Activated B cell treated with CpG ODN at 0.5 μM for 24 hours (primary cell): ENCODE measurements at regions not wholly inside any gene's neighbourhood (a gene's known extent, or its start where the extent isn't known, plus 50 kb on each side); places are given as distances from the start of the nearest gene placed in this dataset.
"Not testable (repeated sequence)": the region's sequence is repeated elsewhere in the genome, so short reads cannot be mapped to it uniquely, and the experiment has no call there.

Source experiments
- ATAC-seq: fragments of 200-7000 bp; cut with Tn5 transposase; one replicate; pipeline ENCODE4 v1.10.0; 2021; ENCODE audit warnings: low read depth, mild to moderate bottlenecking, moderate library complexity
- CTCF ChIA-PET: fragments of 350-600 bp; sonication (Branson Sonifier 250); formaldehyde crosslinking; loops from one replicate; lab custom pipeline; 2021; ENCODE audit warnings: antibody characterized with exemption; lab: Charles Lee
- POLR2A ChIA-PET: fragments of 350-600 bp; sonication (Branson Sonifier 250); formaldehyde crosslinking; loops from one replicate; lab custom pipeline; 2021; ENCODE audit warnings: antibody characterized with exemption; lab: Charles Lee
- DNase-seq: peaks from one replicate; pipeline ENCODE4 v3.0.0; 2022
- H3K27ac Mint-ChIP-seq: one replicate; pipeline ENCODE4 v1.8.0; 2020; ENCODE audit warnings: mixed read lengths
- H3K27me3 Mint-ChIP-seq: one replicate; pipeline ENCODE4 v1.8.0; 2021; ENCODE audit warnings: mixed read lengths
- H3K36me3 Mint-ChIP-seq: one replicate; pipeline ENCODE4 v1.8.0; 2021; ENCODE audit warnings: low read depth, mixed read lengths
- H3K4me1 Mint-ChIP-seq: one replicate; pipeline ENCODE4 v1.8.0; 2021; ENCODE audit warnings: mixed read lengths
- H3K4me3 Mint-ChIP-seq: one replicate; pipeline ENCODE4 v1.8.0; 2020; ENCODE audit warnings: mild to moderate bottlenecking, mixed read lengths
- H3K9me3 Mint-ChIP-seq: one replicate; pipeline ENCODE4 v1.8.0; 2020; ENCODE audit warnings: mixed read lengths
- intact Hi-C: fragments of 100-400 bp; cut with micrococcal nuclease; formaldehyde crosslinking; loops from one replicate; pipeline ENCODE4 v1.15.1; 2024
- TF ChIP-seq, protein P1 (sequence below): fragments of 200-600 bp; IDR thresholded peaks from one replicate; pipeline ENCODE4 v1.8.0; 2022; ENCODE audit warnings: antibody characterized with exemption, mild to moderate bottlenecking

DNA sequence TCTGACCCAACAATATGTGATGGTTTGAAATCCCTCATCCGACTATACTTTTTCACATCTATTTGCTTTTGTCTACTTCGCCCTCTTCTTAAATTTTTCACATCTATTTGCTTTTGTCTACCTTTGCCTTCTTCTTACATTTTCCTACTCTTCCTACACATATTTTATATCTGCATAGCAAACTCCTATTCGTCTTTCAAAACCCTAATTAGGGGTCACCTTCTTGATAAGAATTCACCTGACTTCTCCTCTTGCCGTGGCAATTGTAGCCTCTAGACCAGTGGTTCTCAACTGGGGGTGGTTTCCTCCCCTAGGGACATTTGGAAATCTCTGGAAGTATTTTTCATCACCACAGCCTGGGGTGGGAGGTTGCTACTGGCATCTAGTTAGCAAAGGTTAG is 607.4 kb downstream of the NTRK3 start:
- TF ChIP-seq, protein P1, sequence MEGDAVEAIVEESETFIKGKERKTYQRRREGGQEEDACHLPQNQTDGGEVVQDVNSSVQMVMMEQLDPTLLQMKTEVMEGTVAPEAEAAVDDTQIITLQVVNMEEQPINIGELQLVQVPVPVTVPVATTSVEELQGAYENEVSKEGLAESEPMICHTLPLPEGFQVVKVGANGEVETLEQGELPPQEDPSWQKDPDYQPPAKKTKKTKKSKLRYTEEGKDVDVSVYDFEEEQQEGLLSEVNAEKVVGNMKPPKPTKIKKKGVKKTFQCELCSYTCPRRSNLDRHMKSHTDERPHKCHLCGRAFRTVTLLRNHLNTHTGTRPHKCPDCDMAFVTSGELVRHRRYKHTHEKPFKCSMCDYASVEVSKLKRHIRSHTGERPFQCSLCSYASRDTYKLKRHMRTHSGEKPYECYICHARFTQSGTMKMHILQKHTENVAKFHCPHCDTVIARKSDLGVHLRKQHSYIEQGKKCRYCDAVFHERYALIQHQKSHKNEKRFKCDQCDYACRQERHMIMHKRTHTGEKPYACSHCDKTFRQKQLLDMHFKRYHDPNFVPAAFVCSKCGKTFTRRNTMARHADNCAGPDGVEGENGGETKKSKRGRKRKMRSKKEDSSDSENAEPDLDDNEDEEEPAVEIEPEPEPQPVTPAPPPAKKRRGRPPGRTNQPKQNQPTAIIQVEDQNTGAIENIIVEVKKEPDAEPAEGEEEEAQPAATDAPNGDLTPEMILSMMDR, result no peak
- Mint-ChIP-seq H3K4me3 (no peak overlapping the region), H3K4me1 (no peaks in the 10 kb centered on the region), H3K27ac (no peak overlapping the region), H3K9me3 (no peaks in the 10 kb centered on the region), H3K27me3 (no peaks in the 10 kb centered on the region), H3K36me3 (no peaks in the 10 kb centered on the region)
- DNase-seq (no peak), ATAC-seq (no peak)
- CTCF ChIA-PET, result no interaction called here
- POLR2A ChIA-PET, result no interaction called here
- intact Hi-C loops, result no loop called here

DNA sequence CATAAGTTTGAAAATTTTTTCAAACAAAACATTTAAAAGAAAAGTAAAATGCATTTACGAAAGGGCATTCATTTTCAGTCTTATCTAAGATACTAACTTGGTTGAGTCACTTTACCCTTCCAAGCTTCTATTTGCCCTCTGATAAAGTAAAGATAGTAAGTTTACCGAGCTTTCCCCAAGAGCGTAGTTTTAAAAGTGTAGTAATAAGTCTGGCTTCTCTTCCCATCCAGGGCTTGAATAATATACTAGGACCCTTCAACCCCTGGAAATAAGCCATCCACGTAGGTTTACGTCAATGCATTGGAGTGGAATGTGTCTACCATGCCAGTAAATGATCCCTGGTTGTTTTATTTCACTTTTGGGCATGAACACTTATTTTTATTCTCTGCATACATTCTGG is 608.3 kb downstream of the NTRK3 start:
- intact Hi-C loops, result no loop called here
- Mint-ChIP-seq H3K27me3 (no peaks in the 10 kb centered on the region), H3K4me1 (no peaks in the 10 kb centered on the region), H3K9me3 (no peaks in the 10 kb centered on the region), H3K27ac (no peak overlapping the region), H3K36me3 (no peaks in the 10 kb centered on the region), H3K4me3 (no peak overlapping the region)
- TF ChIP-seq, protein P1, result no peak
- ATAC-seq (no peak), DNase-seq (no peak)
- CTCF ChIA-PET, result no interaction called here
- POLR2A ChIA-PET, result no interaction called here

DNA sequence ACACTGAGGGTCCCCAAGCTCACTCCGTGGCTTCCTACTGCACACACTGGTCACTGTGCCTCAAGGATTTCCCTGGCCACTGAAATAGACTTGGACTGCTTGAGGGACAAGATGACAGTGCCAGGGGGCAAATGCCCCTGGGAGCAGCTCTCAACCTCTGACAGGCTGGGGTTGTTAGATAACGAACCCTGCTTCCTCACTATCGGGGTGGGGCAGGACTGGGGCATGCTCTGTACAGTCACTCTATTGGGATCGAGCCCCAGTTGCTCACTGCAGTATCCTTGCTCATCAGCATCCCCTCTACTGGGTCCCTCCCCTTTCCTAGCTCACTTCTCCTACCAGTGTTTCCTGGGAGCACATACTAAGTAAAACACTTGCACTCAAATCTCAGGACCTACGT is 610.8 kb downstream of the NTRK3 start:
- no peak overlapping the region for H3K4me3 Mint-ChIP-seq
- no peaks in the 10 kb centered on the region for H3K36me3 Mint-ChIP-seq
- H3K27ac Mint-ChIP-seq, result no peak overlapping the region
- no peaks in the 10 kb centered on the region for H3K4me1 Mint-ChIP-seq
- H3K27me3 Mint-ChIP-seq, result no peaks in the 10 kb centered on the region
- no peak for DNase-seq
- no peak for ATAC-seq
- ChIA-PET CTCF (no interaction called here), POLR2A (no interaction called here)
- intact Hi-C loops, result no loop called here
- no peaks in the 10 kb centered on the region for H3K9me3 Mint-ChIP-seq
- TF ChIP-seq, protein P1, result no peak

DNA sequence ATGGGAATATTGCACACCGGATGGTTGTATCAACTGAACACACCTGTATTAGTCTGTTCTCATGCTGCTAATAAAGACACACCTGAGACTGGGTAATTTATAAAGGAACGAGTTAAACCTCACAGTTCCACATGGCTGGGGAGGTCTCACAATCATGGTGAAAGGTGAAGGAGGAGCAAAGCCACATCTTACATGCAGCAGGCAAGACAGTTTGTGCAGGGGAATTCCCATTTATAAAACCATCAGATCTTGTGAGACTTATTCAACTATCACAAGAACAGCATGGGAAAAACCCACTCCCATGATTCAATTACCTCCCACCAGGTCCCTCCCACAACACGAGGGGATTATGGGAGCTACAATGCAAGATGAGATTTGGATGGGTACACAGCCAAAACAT is 613.5 kb downstream of the NTRK3 start:
- H3K36me3 Mint-ChIP-seq, CTCF ChIA-PET, ATAC-seq, H3K27ac Mint-ChIP-seq, DNase-seq, H3K4me1 Mint-ChIP-seq, intact Hi-C loops, H3K27me3 Mint-ChIP-seq, H3K4me3 Mint-ChIP-seq, POLR2A ChIA-PET, H3K9me3 Mint-ChIP-seq: not testable (repeated sequence)

DNA sequence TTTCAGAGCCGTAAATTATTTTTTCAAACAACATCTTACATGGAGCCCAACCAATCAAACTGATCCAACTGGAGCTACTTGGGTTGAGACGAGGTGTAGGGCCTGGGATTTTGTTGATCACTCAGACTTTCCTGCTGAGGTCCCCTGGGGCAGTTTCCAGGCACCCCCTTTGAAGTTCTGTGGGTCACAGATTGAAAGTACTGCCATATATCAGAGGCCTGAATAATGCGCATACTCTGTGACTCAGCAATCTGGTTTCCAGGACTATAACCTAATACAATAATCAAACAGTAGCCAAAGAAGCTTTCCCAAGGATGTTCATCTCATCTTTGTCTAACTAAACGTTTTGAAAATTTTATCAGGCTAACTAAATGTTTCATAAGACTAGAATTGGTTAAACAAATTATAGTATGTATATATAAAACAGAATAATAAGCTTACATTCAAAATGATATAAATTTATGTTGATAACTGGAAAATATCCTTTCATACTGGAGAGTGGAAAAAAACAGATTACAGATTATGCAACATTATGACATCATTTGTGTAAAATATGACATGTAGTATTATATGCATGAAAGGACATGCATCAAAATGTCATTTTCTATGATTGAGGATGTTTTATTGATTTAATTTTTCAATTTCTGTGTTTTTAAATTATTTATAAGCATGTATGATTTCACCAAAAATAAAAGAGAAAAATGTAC is 617.1 kb downstream of the NTRK3 start:
- DNase-seq, result no peak
- ChIA-PET CTCF (no interaction called here), POLR2A (no interaction called here)
- ATAC-seq, result no peak
- Mint-ChIP-seq H3K4me3 (no peak overlapping the region), H3K9me3 (peaks cover 3% of the 10 kb centered on the region), H3K27ac (no peak overlapping the region), H3K4me1 (no peaks in the 10 kb centered on the region), H3K36me3 (no peaks in the 10 kb centered on the region), H3K27me3 (no peaks in the 10 kb centered on the region)
- intact Hi-C loops, result no loop called here
- TF ChIP-seq, protein P1, result no peak
